H1 (cell line): ENCODE measurements at regions not wholly inside any gene's neighbourhood (a gene's known extent, or its start where the extent isn't known, plus 50 kb on each side); places are given as distances from the start of the nearest gene placed in this dataset.

Experiments
- ATF3 ChIP-seq: IDR thresholded peaks from 2 replicates; pipeline ENCODE4 v1.6.1; 2011; ENCODE audit warnings: low read depth, mild to moderate bottlenecking, low read length; ENCODE audit not compliant: insufficient read depth
- TF ChIP-seq, protein P1 (sequence below), 3 experiments: IDR thresholded peaks; 1 replicate in 2 of 3; 2 replicates in 1 of 3; pipeline versions ENCODE4 v1.5.1 to v1.6.1; 2011; ENCODE audit warnings: low read length in 3 of 3, mild to moderate bottlenecking in 3 of 3, inconsistent platforms in 2 of 3, low read depth in 1 of 3, moderate library complexity in 1 of 3; ENCODE audit not compliant: insufficient read depth in 1 of 3; ENCODE audit errors: control extremely low read depth in 1 of 3

- TF ChIP-seq, protein P1, sequence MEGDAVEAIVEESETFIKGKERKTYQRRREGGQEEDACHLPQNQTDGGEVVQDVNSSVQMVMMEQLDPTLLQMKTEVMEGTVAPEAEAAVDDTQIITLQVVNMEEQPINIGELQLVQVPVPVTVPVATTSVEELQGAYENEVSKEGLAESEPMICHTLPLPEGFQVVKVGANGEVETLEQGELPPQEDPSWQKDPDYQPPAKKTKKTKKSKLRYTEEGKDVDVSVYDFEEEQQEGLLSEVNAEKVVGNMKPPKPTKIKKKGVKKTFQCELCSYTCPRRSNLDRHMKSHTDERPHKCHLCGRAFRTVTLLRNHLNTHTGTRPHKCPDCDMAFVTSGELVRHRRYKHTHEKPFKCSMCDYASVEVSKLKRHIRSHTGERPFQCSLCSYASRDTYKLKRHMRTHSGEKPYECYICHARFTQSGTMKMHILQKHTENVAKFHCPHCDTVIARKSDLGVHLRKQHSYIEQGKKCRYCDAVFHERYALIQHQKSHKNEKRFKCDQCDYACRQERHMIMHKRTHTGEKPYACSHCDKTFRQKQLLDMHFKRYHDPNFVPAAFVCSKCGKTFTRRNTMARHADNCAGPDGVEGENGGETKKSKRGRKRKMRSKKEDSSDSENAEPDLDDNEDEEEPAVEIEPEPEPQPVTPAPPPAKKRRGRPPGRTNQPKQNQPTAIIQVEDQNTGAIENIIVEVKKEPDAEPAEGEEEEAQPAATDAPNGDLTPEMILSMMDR (IDR thresholded peaks at IDR 0.05; ENCODE audit: control extremely low read depth in 1 of 3, insufficient read depth in 1 of 3, low read depth in 1 of 3, low read length in 3 of 3): no peak
- no peak for TF ChIP-seq ATF3
Observed at GRCh38 chr6:14250573-14250972, 133.0 kb downstream of the CD83 start.
